ENCODE measurements at regions not wholly inside any gene's neighbourhood (a gene's known extent, or its start where the extent isn't known, plus 50 kb on each side); places are given as distances from the start of the nearest gene placed in this dataset.

DNA sequence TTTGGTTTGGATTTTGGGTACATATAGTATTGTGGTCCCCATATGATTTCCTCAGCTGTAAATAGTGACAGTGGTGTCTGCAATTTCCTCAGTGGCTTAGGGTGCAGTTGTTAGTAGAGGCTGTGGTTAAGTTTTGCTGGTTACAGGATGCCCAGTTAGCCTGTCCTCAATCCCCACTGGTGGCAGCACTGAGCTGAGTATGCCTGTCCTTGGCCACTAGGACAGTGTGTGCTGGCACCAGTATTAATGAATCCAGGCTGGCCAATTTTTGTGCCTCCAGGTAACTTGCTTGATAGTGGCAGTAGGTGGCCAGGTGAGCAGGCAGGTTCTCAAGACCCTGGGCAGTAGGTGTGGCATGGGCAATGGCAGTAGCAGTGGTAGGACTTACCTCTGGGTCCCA is 973.1 kb downstream of the TMEM182 start:
- POLR2A ChIA-PET = no interaction called here
- H3K4me3 ChIP-seq (ENCODE audit: low read depth in 2 of 2, low read length in 1 of 2) = no peak overlapping the region
- no peak overlapping the region for H3K4me2 ChIP-seq
- H3K36me3 ChIP-seq (replicated peaks in 1 of 2; ENCODE audit: control insufficient read depth in 1 of 2, insufficient read depth in 2 of 2, low read length in 1 of 2) = no peaks in the 10 kb centered on the region
- H3F3A ChIP-seq (replicated peaks; ENCODE audit: insufficient read depth) = no peaks in the 10 kb centered on the region
- CTCF ChIA-PET = no interaction called here
- H3K4me1 ChIP-seq (ENCODE audit: control insufficient read depth in 1 of 2, insufficient read depth in 2 of 2, low read depth in 1 of 2, low read length in 1 of 2) = no peaks in the 10 kb centered on the region
- H4K20me1 ChIP-seq (ENCODE audit: insufficient read depth) = no peaks in the 10 kb centered on the region
- no peak for DNase-seq
- H2AFZ ChIP-seq (ENCODE audit: low read depth) = no peak overlapping the region
- H3K79me2 ChIP-seq (ENCODE audit: insufficient read depth) = no peaks in the 10 kb centered on the region
- no peak for TF ChIP-seq JUND (IDR thresholded peaks at IDR 0.05)
- TF ChIP-seq RFX5 (IDR thresholded peaks at IDR 0.05; ENCODE audit: low read length) = no peak
- TF ChIP-seq, protein P1, sequence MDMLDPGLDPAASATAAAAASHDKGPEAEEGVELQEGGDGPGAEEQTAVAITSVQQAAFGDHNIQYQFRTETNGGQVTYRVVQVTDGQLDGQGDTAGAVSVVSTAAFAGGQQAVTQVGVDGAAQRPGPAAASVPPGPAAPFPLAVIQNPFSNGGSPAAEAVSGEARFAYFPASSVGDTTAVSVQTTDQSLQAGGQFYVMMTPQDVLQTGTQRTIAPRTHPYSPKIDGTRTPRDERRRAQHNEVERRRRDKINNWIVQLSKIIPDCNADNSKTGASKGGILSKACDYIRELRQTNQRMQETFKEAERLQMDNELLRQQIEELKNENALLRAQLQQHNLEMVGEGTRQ (IDR thresholded peaks at IDR 0.05; ENCODE audit: borderline replicate concordance, low read depth, low read length) = no peak
- TF ChIP-seq GABPA (IDR thresholded peaks at IDR 0.05; ENCODE audit: low read depth) = no peak
- TF ChIP-seq, protein P2, sequence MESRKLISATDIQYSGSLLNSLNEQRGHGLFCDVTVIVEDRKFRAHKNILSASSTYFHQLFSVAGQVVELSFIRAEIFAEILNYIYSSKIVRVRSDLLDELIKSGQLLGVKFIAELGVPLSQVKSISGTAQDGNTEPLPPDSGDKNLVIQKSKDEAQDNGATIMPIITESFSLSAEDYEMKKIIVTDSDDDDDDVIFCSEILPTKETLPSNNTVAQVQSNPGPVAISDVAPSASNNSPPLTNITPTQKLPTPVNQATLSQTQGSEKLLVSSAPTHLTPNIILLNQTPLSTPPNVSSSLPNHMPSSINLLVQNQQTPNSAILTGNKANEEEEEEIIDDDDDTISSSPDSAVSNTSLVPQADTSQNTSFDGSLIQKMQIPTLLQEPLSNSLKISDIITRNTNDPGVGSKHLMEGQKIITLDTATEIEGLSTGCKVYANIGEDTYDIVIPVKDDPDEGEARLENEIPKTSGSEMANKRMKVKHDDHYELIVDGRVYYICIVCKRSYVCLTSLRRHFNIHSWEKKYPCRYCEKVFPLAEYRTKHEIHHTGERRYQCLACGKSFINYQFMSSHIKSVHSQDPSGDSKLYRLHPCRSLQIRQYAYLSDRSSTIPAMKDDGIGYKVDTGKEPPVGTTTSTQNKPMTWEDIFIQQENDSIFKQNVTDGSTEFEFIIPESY (IDR thresholded peaks at IDR 0.05; ENCODE audit: borderline replicate concordance, low read depth) = no peak
- no peak for TF ChIP-seq TCF12 (IDR thresholded peaks at IDR 0.05)
- no peak for TF ChIP-seq TEAD4 (IDR thresholded peaks at IDR 0.05; ENCODE audit: borderline replicate concordance, insufficient read depth)
- no peak for TF ChIP-seq RAD21 (IDR thresholded peaks at IDR 0.05; ENCODE audit: low read length)
- no peak for TF ChIP-seq MEF2A (IDR thresholded peaks at IDR 0.05; ENCODE audit: borderline replicate concordance, low read depth)
- TF ChIP-seq RXRA (IDR thresholded peaks at IDR 0.05; ENCODE audit: borderline replicate concordance, low read depth) = no peak
- TF ChIP-seq EP300 (IDR thresholded peaks at IDR 0.05; ENCODE audit: borderline replicate concordance in 1 of 2, low read depth in 1 of 2, low read length in 1 of 2) = no peak
- H3K27ac ChIP-seq (ENCODE audit: low read depth in 2 of 2, low read length in 1 of 2) = no peak overlapping the region
- H3K9me3 ChIP-seq = no peaks in the 10 kb centered on the region
- H3K9ac ChIP-seq = no peak overlapping the region
- no peaks in the 10 kb centered on the region for H3K9me2 ChIP-seq
- no peaks in the 10 kb centered on the region for H3K27me3 ChIP-seq (ENCODE audit: insufficient read depth)

DNA sequence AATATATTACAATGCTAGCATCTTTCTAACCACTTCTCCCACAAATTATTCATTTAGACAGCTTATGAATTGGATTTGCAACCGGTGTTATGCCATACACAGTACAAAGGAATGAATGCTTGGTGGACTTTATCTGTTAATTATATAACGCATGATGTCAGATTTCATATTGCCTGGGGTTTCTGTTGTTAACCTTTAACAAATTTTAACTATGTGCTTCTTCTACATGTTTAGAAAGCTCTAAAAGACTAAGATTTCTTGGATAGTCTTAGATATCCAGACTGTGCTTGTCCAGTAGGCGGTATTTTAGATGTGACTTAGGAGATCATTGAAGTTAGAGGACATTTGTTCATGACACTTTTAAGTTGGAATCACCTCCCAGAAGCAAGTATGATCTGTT is 976.3 kb downstream of the TMEM182 start:
- no peak for TF ChIP-seq RXRA (IDR thresholded peaks at IDR 0.05; ENCODE audit: borderline replicate concordance, low read depth)
- TF ChIP-seq FOXM1 (IDR thresholded peaks at IDR 0.05; ENCODE audit: low read depth) = no peak
- TF ChIP-seq USF1 (IDR thresholded peaks at IDR 0.05; ENCODE audit: borderline replicate concordance, low read depth) = no peak
- TF ChIP-seq YY1 (IDR thresholded peaks at IDR 0.05; ENCODE audit: low read depth) = no peak
- no peak for TF ChIP-seq MXI1 (IDR thresholded peaks at IDR 0.05; ENCODE audit: low read depth, low read length)
- no peak for TF ChIP-seq EZH2phosphoT487 (IDR thresholded peaks at IDR 0.05; ENCODE audit: borderline replicate concordance, low read depth)
- TF ChIP-seq NRF1 (IDR thresholded peaks at IDR 0.05; ENCODE audit: low read depth, low read length) = no peak
- TF ChIP-seq NFIC (IDR thresholded peaks at IDR 0.05; ENCODE audit: borderline replicate concordance) = no peak
- TF ChIP-seq, protein P3, sequence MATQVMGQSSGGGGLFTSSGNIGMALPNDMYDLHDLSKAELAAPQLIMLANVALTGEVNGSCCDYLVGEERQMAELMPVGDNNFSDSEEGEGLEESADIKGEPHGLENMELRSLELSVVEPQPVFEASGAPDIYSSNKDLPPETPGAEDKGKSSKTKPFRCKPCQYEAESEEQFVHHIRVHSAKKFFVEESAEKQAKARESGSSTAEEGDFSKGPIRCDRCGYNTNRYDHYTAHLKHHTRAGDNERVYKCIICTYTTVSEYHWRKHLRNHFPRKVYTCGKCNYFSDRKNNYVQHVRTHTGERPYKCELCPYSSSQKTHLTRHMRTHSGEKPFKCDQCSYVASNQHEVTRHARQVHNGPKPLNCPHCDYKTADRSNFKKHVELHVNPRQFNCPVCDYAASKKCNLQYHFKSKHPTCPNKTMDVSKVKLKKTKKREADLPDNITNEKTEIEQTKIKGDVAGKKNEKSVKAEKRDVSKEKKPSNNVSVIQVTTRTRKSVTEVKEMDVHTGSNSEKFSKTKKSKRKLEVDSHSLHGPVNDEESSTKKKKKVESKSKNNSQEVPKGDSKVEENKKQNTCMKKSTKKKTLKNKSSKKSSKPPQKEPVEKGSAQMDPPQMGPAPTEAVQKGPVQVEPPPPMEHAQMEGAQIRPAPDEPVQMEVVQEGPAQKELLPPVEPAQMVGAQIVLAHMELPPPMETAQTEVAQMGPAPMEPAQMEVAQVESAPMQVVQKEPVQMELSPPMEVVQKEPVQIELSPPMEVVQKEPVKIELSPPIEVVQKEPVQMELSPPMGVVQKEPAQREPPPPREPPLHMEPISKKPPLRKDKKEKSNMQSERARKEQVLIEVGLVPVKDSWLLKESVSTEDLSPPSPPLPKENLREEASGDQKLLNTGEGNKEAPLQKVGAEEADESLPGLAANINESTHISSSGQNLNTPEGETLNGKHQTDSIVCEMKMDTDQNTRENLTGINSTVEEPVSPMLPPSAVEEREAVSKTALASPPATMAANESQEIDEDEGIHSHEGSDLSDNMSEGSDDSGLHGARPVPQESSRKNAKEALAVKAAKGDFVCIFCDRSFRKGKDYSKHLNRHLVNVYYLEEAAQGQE (IDR thresholded peaks at IDR 0.05; ENCODE audit: low read depth, low read length) = no peak
- TF ChIP-seq TCF12 (IDR thresholded peaks at IDR 0.05) = no peak
- no peak for TF ChIP-seq TAF1 (IDR thresholded peaks at IDR 0.05; ENCODE audit: borderline replicate concordance, low read depth, low read length)
- TF ChIP-seq JUND (IDR thresholded peaks at IDR 0.05) = no peak
- Histone ChIP-seq H4K20me1 (ENCODE audit: insufficient read depth) (no peaks in the 10 kb centered on the region), H3K27me3 (ENCODE audit: insufficient read depth) (no peaks in the 10 kb centered on the region), H2AFZ (ENCODE audit: low read depth) (no peak overlapping the region), H3K9me2 (no peaks in the 10 kb centered on the region), H3K4me1 (ENCODE audit: control insufficient read depth in 1 of 2, insufficient read depth in 2 of 2, low read depth in 1 of 2, low read length in 1 of 2) (no peaks in the 10 kb centered on the region), H3K36me3 (replicated peaks in 1 of 2; ENCODE audit: control insufficient read depth in 1 of 2, insufficient read depth in 2 of 2, low read length in 1 of 2) (no peaks in the 10 kb centered on the region), H3K9ac (no peak overlapping the region), H3K27ac (ENCODE audit: low read depth in 2 of 2, low read length in 1 of 2) (no peak overlapping the region), H3K9me3 (no peaks in the 10 kb centered on the region), H3F3A (replicated peaks; ENCODE audit: insufficient read depth) (no peaks in the 10 kb centered on the region), H3K4me3 (ENCODE audit: low read depth in 2 of 2, low read length in 1 of 2) (no peak overlapping the region), H3K4me2 (no peak overlapping the region), H3K79me2 (ENCODE audit: insufficient read depth) (no peaks in the 10 kb centered on the region)
- ChIA-PET CTCF (no interaction called here), POLR2A (no interaction called here)
- DNase-seq = no peak
- WGBS (ENCODE audit: low lambda C conversion rate) = 0% methylated on average over 3 of the region's 3 CpGs
